H9 (cell line): ENCODE measurements at regions not wholly inside any gene's neighbourhood (a gene's known extent, or its start where the extent isn't known, plus 50 kb on each side); places are given as distances from the start of the nearest gene placed in this dataset.

Experiments
- DNase-seq: peaks from one replicate; pipeline ENCODE4 v3.0.0-alpha.2; 2017
- H2AFZ ChIP-seq: one replicate; pipeline ENCODE4 v1.6.1; 2013; ENCODE audit warnings: mild to moderate bottlenecking, low read length, control low read depth, moderate library complexity
- H2AK5ac ChIP-seq: 2 replicates; pipeline ENCODE4 v1.6.1; 2013; ENCODE audit warnings: low read length, control low read depth, mixed read lengths; ENCODE audit not compliant: insufficient read length
- H2BK120ac ChIP-seq: one replicate; pipeline ENCODE4 v1.6.1; 2013; ENCODE audit warnings: low read depth, mild to moderate bottlenecking, low read length, control low read depth, inconsistent platforms; ENCODE audit not compliant: poor library complexity, severe bottlenecking
- H2BK12ac ChIP-seq: 2 replicates; pipeline ENCODE4 v1.6.1; 2013; ENCODE audit warnings: low read length, control low read depth, mixed read lengths, low read depth; ENCODE audit not compliant: insufficient read length
- H2BK15ac ChIP-seq: 2 replicates; pipeline ENCODE4 v1.6.1; 2013; ENCODE audit warnings: low read depth, low read length, control low read depth
- H2BK20ac ChIP-seq: one replicate; pipeline ENCODE4 v1.6.1; 2013; ENCODE audit warnings: low read depth, mild to moderate bottlenecking, low read length, control low read depth, inconsistent platforms; ENCODE audit not compliant: poor library complexity, severe bottlenecking
- H2BK5ac ChIP-seq: 2 replicates; pipeline ENCODE4 v1.6.1; 2013; ENCODE audit warnings: low read length, control low read depth, mixed read lengths; ENCODE audit not compliant: insufficient read length
- H3K14ac ChIP-seq: 2 replicates; pipeline ENCODE4 v1.6.1; 2013; ENCODE audit warnings: low read length, control low read depth; ENCODE audit not compliant: insufficient read depth
- H3K18ac ChIP-seq: 2 replicates; pipeline ENCODE4 v1.6.1; 2013; ENCODE audit warnings: low read depth, mild to moderate bottlenecking, mixed read lengths, low read length, control low read depth; ENCODE audit not compliant: insufficient read length
- H3K23ac ChIP-seq: 2 replicates; pipeline ENCODE4 v1.6.1; 2013; ENCODE audit warnings: low read length, control low read depth, mixed read lengths, low read depth; ENCODE audit not compliant: insufficient read length
- H3K23me2 ChIP-seq: 2 replicates; pipeline ENCODE4 v1.6.1; 2013; ENCODE audit warnings: low read depth, mild to moderate bottlenecking, mixed read lengths, low read length, control low read depth; ENCODE audit not compliant: insufficient read length, poor library complexity, severe bottlenecking
- H3K27ac ChIP-seq: 2 replicates; pipeline ENCODE4 v1.5.1; 2013; ENCODE audit warnings: low read length, control low read depth, mixed read lengths, low read depth; ENCODE audit not compliant: insufficient read length
- H3K27me3 ChIP-seq: 2 replicates; pipeline ENCODE4 v1.6.1; 2013; ENCODE audit warnings: low read length, control low read depth, inconsistent platforms; ENCODE audit not compliant: insufficient read depth
- H3K4ac ChIP-seq: 2 replicates; pipeline ENCODE4 v1.6.1; 2013; ENCODE audit warnings: low read depth, mild to moderate bottlenecking, control low read depth, inconsistent platforms, low read length, moderate library complexity
- H3K4me1 ChIP-seq: 2 replicates; pipeline ENCODE4 v1.6.1; 2013; ENCODE audit warnings: low read length, control low read depth, inconsistent platforms; ENCODE audit not compliant: insufficient read depth
- H3K4me2 ChIP-seq: 2 replicates; pipeline ENCODE4 v1.6.1; 2013; ENCODE audit warnings: low read length, control low read depth, mixed read lengths; ENCODE audit not compliant: insufficient read length, insufficient read depth
- H3K56ac ChIP-seq: 2 replicates; pipeline ENCODE4 v1.6.1; 2013; ENCODE audit warnings: low read depth, mild to moderate bottlenecking, mixed read lengths, low read length, control low read depth; ENCODE audit not compliant: insufficient read length
- H3K79me1 ChIP-seq: 2 replicates; pipeline ENCODE4 v1.6.1; 2013; ENCODE audit warnings: low read depth, mild to moderate bottlenecking, moderate library complexity, low read length, control low read depth, inconsistent platforms; ENCODE audit not compliant: insufficient read depth, poor library complexity, severe bottlenecking
- H3K79me2 ChIP-seq: 2 replicates; pipeline ENCODE4 v1.6.1; 2013; ENCODE audit warnings: low read length, control low read depth, inconsistent platforms; ENCODE audit not compliant: insufficient read depth
- H3K9ac ChIP-seq: 2 replicates; pipeline ENCODE4 v1.6.1; 2013; ENCODE audit warnings: low read length, control low read depth, mixed read lengths; ENCODE audit not compliant: insufficient read length; ENCODE audit errors: extremely low read depth
- H3K9me3 ChIP-seq: one replicate; pipeline ENCODE4 v1.6.1; 2013; ENCODE audit warnings: low read depth, low read length, inconsistent platforms; ENCODE audit not compliant: control insufficient read depth
- H3T11ph ChIP-seq: one replicate; pipeline ENCODE4 v1.6.1; 2013; ENCODE audit warnings: mild to moderate bottlenecking, low read length, control low read depth, inconsistent platforms
- H4K20me1 ChIP-seq: one replicate; pipeline ENCODE4 v1.6.1; 2013; ENCODE audit not compliant: control insufficient read depth, insufficient read length, insufficient read depth
- H4K5ac ChIP-seq: 2 replicates; pipeline ENCODE4 v1.6.1; 2013; ENCODE audit warnings: low read depth, mild to moderate bottlenecking, mixed read lengths, low read length, control low read depth; ENCODE audit not compliant: insufficient read length
- H4K8ac ChIP-seq: replicated peaks from 2 replicates; pipeline ENCODE4 v1.6.1; 2013; ENCODE audit warnings: low read length, control low read depth, mixed read lengths, low read depth; ENCODE audit not compliant: insufficient read length
- H4K91ac ChIP-seq: 2 replicates; pipeline ENCODE4 v1.6.1; 2013; ENCODE audit warnings: low read depth, mild to moderate bottlenecking, moderate library complexity, mixed read lengths, low read length, control low read depth; ENCODE audit not compliant: insufficient read length
- H3K27ac Mint-ChIP-seq, 3 experiments: 2 replicates in 2 of 3; 3 replicates in 1 of 3; pipeline ENCODE4 v1.8.0; 2020 to 2021; ENCODE audit warnings: mixed read lengths in 3 of 3, mild to moderate bottlenecking in 1 of 3, moderate library complexity in 1 of 3
- H3K27me3 Mint-ChIP-seq: 2 replicates; pipeline ENCODE4 v1.8.0; 2021; ENCODE audit warnings: low read depth, mild to moderate bottlenecking, moderate library complexity, mixed read lengths
- H3K36me3 Mint-ChIP-seq, 3 experiments: 2 replicates in 2 of 3; 3 replicates in 1 of 3; pipeline ENCODE4 v1.8.0; 2020 to 2021; ENCODE audit warnings: low read depth in 3 of 3, mixed read lengths in 3 of 3; ENCODE audit not compliant: insufficient read depth in 1 of 3
- H3K4me1 Mint-ChIP-seq, 2 experiments: 2 replicates each; pipeline ENCODE4 v1.8.0; 2020; ENCODE audit warnings: mixed read lengths in 2 of 2
- H3K4me3 Mint-ChIP-seq, 2 experiments: 2 replicates in 1 of 2; 3 replicates in 1 of 2; pipeline ENCODE4 v1.8.0; 2020 to 2021; ENCODE audit warnings: mild to moderate bottlenecking in 2 of 2, mixed read lengths in 2 of 2, moderate library complexity in 1 of 2
- H3K9me3 Mint-ChIP-seq, 2 experiments: 2 replicates in 1 of 2; 3 replicates in 1 of 2; pipeline ENCODE4 v1.8.0; 2020; ENCODE audit warnings: mild to moderate bottlenecking in 2 of 2, mixed read lengths in 2 of 2, moderate library complexity in 1 of 2
- CTCF ChIP-seq: fragments of 200-600 bp; sonication (generic); conservative IDR thresholded peaks from 3 replicates; pipeline ENCODE4 v1.8.0; 2021; ENCODE audit warnings: antibody characterized with exemption, mild to moderate bottlenecking
- WGBS: extraction: QIAGEN DNeasy Blood & Tissue Kit; methylation state at CpG from one replicate; pipeline ENCODE4 v1.1.7; 2013; ENCODE audit warnings: missing lambda C conversion rate, low lambda C conversion rate, mixed read lengths; ENCODE audit not compliant: insufficient read length; ENCODE audit errors: extremely low coverage; 5-methylcytosine and 5-hydroxymethylcytosine counted together

GRCh38 chr7:145839814-145840213 lies 276.8 kb upstream of the CNTNAP2 start:
- DNase-seq: no peak
- Histone ChIP-seq H3K79me2 (no peaks in the 10 kb centered on the region), H3K27me3 (no peaks in the 10 kb centered on the region), H2AFZ (no peak overlapping the region), H2BK5ac (no peak overlapping the region), H4K91ac (no peak overlapping the region), H3K4me1 (no peaks in the 10 kb centered on the region), H3T11ph (no peak overlapping the region), H3K18ac (no peak overlapping the region), H3K23ac (no peak overlapping the region), H3K27ac (no peak overlapping the region), H2AK5ac (no peak overlapping the region), H2BK120ac (no peak overlapping the region), H4K8ac (no peak overlapping the region), H3K9ac (no peak overlapping the region), H4K5ac (no peak overlapping the region), H3K79me1 (no peaks in the 10 kb centered on the region), H2BK20ac (no peak overlapping the region), H2BK12ac (no peak overlapping the region), H3K4ac (no peak overlapping the region), H4K20me1 (no peaks in the 10 kb centered on the region), H2BK15ac (no peak overlapping the region), H3K56ac (no peak overlapping the region), H3K9me3 (no peaks in the 10 kb centered on the region), H3K23me2 (no peaks in the 10 kb centered on the region), H3K4me2 (no peak overlapping the region), H3K14ac (no peak overlapping the region)
- 0 out of 4 replicates have a peak, but pooled peaks cover 0 to under 1% of the 10 kb centered on the region in 2 experiments for H3K4me1 Mint-ChIP-seq
- no peaks in the 10 kb centered on the region for H3K36me3 Mint-ChIP-seq
- peaks cover 0 to 3% of the 10 kb centered on the region in 2 experiments; a peak in 1 of 5 replicates for H3K9me3 Mint-ChIP-seq
- no CpG with 5 or more reads among the region's 1 CpG for WGBS
- no peaks in the 10 kb centered on the region for H3K27me3 Mint-ChIP-seq
- H3K27ac Mint-ChIP-seq: no peak overlapping the region
- TF ChIP-seq CTCF: no peak
- H3K4me3 Mint-ChIP-seq: no peak overlapping the region
